ENCODE measurements at regions not wholly inside any gene's neighbourhood (a gene's known extent, or its start where the extent isn't known, plus 50 kb on each side); places are given as distances from the start of the nearest gene placed in this dataset.
"Not testable (repeated sequence)": the region's sequence is repeated elsewhere in the genome, so short reads cannot be mapped to it uniquely, and the experiment has no call there.

DNA sequence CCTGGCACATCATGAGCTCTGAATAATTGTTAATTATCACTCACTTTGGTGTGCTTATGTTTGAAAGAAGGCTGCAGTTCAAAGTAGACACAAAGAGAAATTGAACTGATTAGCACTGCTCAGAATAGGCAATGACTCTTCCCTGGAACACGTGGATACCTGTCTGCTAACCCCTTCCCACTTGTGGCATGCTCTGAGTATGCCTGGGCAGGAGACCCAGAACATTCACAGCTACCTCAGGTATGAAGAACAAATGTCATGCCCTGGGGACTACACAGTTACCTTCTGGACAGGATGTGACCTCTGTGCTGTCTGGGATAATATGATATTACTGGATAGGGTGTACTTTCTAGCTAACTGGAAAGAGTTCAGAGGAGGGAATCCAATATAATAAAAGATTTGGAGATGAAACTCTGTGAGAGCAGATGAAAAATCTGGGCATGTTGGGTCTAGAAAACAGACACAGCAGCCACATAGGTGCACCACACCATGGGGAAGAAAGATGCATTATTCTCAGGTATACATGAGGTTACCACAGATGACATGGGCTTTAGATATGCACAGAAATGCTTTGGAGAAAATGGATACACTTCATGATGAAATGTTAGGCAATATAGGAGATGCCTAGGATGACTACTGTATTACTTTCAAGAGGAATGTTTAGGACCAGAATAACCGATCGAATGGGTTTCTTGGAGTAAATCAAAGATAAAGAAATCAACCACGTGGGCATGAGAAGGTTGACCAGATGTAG is 324.2 kb upstream of the PREP start:
- DNase-seq (ENCODE audit: insufficient read length): no peak
- peak; percentile 14 for FAIRE-seq
- TF ChIP-seq POLR2AphosphoS5 (IDR thresholded peaks at IDR 0.05; ENCODE audit: low read depth, low read length): no peak
- TF ChIP-seq TAF1 (IDR thresholded peaks at IDR 0.05; ENCODE audit: borderline replicate concordance, low read depth, low read length): no peak
- TF ChIP-seq POLR2A (IDR thresholded peaks at IDR 0.05; ENCODE audit: low read depth, low read length): no peak

DNA sequence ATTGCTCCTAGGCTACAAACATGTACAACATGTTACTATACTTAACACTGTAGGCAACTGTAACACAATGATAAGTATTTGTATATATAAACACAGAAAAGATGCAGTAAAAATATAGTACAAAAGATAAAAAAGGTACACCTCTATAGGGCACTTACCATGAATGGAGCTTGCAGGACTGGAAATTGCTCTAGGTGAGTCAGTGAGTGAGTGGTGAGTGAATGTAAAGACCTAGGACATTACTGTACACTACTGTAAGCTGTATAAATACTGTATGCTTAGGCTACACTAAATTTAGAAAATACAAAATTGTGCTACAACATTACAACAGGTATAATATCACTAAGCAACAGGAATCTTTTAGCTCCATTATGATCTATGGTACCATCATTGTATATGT is 312.0 kb upstream of the PREP start:
- DNase-seq (ENCODE audit: insufficient read length) (no peak), FAIRE-seq (no peak)
- TF ChIP-seq TAF1 (IDR thresholded peaks at IDR 0.05; ENCODE audit: borderline replicate concordance, low read depth, low read length) (no peak), POLR2A (IDR thresholded peaks at IDR 0.05; ENCODE audit: low read depth, low read length) (no peak), POLR2AphosphoS5 (IDR thresholded peaks at IDR 0.05; ENCODE audit: low read depth, low read length) (no peak)

GRCh38 chr6:105713474-105714118 is 310.7 kb upstream of the PREP start:
- TF ChIP-seq TAF1 (IDR thresholded peaks at IDR 0.05; ENCODE audit: borderline replicate concordance, low read depth, low read length): no peak
- TF ChIP-seq POLR2AphosphoS5 (IDR thresholded peaks at IDR 0.05; ENCODE audit: low read depth, low read length): no peak
- TF ChIP-seq POLR2A (IDR thresholded peaks at IDR 0.05; ENCODE audit: low read depth, low read length): no peak
- FAIRE-seq (no peak), DNase-seq (ENCODE audit: insufficient read length) (no peak)

- DNase-seq (ENCODE audit: insufficient read length): no peak
- FAIRE-seq: no peak
- TF ChIP-seq TAF1 (IDR thresholded peaks at IDR 0.05; ENCODE audit: borderline replicate concordance, low read depth, low read length) (no peak), POLR2A (IDR thresholded peaks at IDR 0.05; ENCODE audit: low read depth, low read length) (no peak), POLR2AphosphoS5 (IDR thresholded peaks at IDR 0.05; ENCODE audit: low read depth, low read length) (no peak)
Observed at GRCh38 chr6:105711216-105711615, 308.3 kb upstream of the PREP start.

- DNase-seq (ENCODE audit: insufficient read length) (no peak), FAIRE-seq (no peak)
- no peak for TF ChIP-seq POLR2A (IDR thresholded peaks at IDR 0.05; ENCODE audit: low read depth, low read length)
- no peak for TF ChIP-seq TAF1 (IDR thresholded peaks at IDR 0.05; ENCODE audit: borderline replicate concordance, low read depth, low read length)
- no peak for TF ChIP-seq POLR2AphosphoS5 (IDR thresholded peaks at IDR 0.05; ENCODE audit: low read depth, low read length)
Observed at GRCh38 chr6:105705608-105706007, 302.7 kb upstream of the PREP start.

DNA sequence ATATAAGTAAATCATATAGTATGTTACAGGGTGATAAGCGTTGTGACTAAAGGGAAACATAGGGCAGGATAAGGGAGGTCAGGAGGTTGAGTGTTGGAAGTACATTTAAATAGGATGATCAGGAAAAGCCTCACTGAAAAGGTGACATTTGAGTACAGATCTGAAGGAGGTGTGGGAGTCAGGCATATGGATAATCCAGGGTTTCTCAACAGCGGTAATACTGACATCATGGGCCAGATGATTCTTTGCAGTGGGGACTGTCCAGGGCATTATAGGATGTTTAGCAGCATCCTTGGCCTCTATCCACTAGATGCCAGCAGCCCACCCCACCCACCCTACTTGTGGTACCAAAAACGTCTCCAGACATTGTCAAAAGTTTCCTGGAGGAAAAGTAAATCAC is 292.6 kb upstream of the PREP start:
- FAIRE-seq (no peak), DNase-seq (ENCODE audit: insufficient read length) (no peak)
- no peak for TF ChIP-seq TAF1 (IDR thresholded peaks at IDR 0.05; ENCODE audit: borderline replicate concordance, low read depth, low read length)
- no peak for TF ChIP-seq POLR2A (IDR thresholded peaks at IDR 0.05; ENCODE audit: low read depth, low read length)
- TF ChIP-seq POLR2AphosphoS5 (IDR thresholded peaks at IDR 0.05; ENCODE audit: low read depth, low read length): no peak

- DNase-seq (ENCODE audit: insufficient read length) (no peak), FAIRE-seq (peak; percentile 27)
- TF ChIP-seq POLR2A (IDR thresholded peaks at IDR 0.05; ENCODE audit: low read depth, low read length) (no peak), TAF1 (IDR thresholded peaks at IDR 0.05; ENCODE audit: borderline replicate concordance, low read depth, low read length) (no peak), POLR2AphosphoS5 (IDR thresholded peaks at IDR 0.05; ENCODE audit: low read depth, low read length) (no peak)
Observed at GRCh38 chr6:105692613-105693215, 289.8 kb upstream of the PREP start.

GRCh38 chr6:105691971-105692370 is 289.1 kb upstream of the PREP start:
- TF ChIP-seq TAF1 (IDR thresholded peaks at IDR 0.05; ENCODE audit: borderline replicate concordance, low read depth, low read length) (no peak), POLR2AphosphoS5 (IDR thresholded peaks at IDR 0.05; ENCODE audit: low read depth, low read length) (no peak), POLR2A (IDR thresholded peaks at IDR 0.05; ENCODE audit: low read depth, low read length) (no peak)
- FAIRE-seq (no peak), DNase-seq (ENCODE audit: insufficient read length) (no peak)

DNA sequence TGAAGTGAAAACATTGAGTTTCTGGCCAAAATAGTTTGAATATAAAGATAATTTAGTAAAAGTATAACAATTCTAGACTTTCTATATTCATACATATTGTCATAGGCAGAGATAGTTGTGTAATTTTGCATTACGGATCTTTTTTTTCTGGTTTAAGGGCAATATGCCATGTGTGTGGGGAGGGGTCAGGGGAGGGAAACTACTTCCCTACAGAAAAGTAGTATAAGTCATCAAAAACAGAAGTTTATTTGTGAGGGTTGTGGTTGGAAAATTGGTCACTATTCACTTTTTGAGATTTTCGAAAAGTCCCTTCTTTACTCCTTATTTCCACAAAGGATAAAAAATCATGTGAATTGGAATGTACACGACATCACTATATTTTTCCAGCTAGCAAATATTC is 288.2 kb upstream of the PREP start:
- FAIRE-seq: no peak

GRCh38 chr6:105688573-105688972 is 285.7 kb upstream of the PREP start:
- no peak for TF ChIP-seq TAF1 (IDR thresholded peaks at IDR 0.05; ENCODE audit: borderline replicate concordance, low read depth, low read length)
- no peak for TF ChIP-seq POLR2AphosphoS5 (IDR thresholded peaks at IDR 0.05; ENCODE audit: low read depth, low read length)
- no peak for TF ChIP-seq POLR2A (IDR thresholded peaks at IDR 0.05; ENCODE audit: low read depth, low read length)
- FAIRE-seq (no peak), DNase-seq (ENCODE audit: insufficient read length) (no peak)

More for the DNA sequence above, 288.2 kb upstream of the PREP start:
- TF ChIP-seq POLR2AphosphoS5 (IDR thresholded peaks at IDR 0.05; ENCODE audit: low read depth, low read length): no peak
- no peak for TF ChIP-seq POLR2A (IDR thresholded peaks at IDR 0.05; ENCODE audit: low read depth, low read length)
- TF ChIP-seq TAF1 (IDR thresholded peaks at IDR 0.05; ENCODE audit: borderline replicate concordance, low read depth, low read length): no peak
- DNase-seq (ENCODE audit: insufficient read length): no peak

- not testable (repeated sequence) for DNase-seq (ENCODE audit: insufficient read length)
- peak; percentile 17 for FAIRE-seq
Observed at GRCh38 chr6:105686793-105687192, 283.9 kb upstream of the PREP start.

DNA sequence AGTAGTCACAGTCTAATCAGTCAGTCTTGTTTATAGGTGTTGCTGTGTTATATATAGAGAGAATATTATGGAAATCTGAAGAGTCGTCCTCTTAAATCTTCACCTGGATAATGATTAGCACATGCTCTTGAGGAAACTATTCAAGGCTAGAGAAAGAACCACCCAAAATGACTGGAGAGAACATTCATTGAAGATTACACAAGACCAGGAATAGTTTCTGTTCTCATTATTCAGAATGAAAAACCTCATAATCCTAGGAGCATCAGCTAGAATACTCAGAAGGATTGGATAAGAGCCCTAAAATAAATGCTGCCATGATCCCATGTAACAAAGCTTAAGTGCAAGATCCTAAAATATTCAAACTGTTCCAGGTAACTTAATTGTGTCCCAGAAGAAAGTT is 278.2 kb upstream of the PREP start:
- TF ChIP-seq POLR2AphosphoS5 (IDR thresholded peaks at IDR 0.05; ENCODE audit: low read depth, low read length): no peak
- no peak for TF ChIP-seq POLR2A (IDR thresholded peaks at IDR 0.05; ENCODE audit: low read depth, low read length)
- no peak for TF ChIP-seq TAF1 (IDR thresholded peaks at IDR 0.05; ENCODE audit: borderline replicate concordance, low read depth, low read length)
- DNase-seq (ENCODE audit: insufficient read length) (no peak), FAIRE-seq (no peak)

Measured in GM12892 (cell line).